H1 (cell line): ENCODE measurements at regions not wholly inside any gene's neighbourhood (a gene's known extent, or its start where the extent isn't known, plus 50 kb on each side); places are given as distances from the start of the nearest gene placed in this dataset.

Source experiments
- CTCF ChIA-PET: fragments of 300-600 bp; sonication (Branson Sonifier 250); formaldehyde crosslinking; loops from one replicate; lab custom pipeline; 2021; ENCODE audit not compliant: partially characterized antibody; lab: Charles Lee
- POLR2A ChIA-PET: fragments of 300-600 bp; sonication (Branson Sonifier 250); formaldehyde crosslinking; loops from one replicate; lab custom pipeline; 2021; ENCODE audit warnings: inconsistent platforms; ENCODE audit not compliant: partially characterized antibody; lab: Charles Lee
- DNase-seq, 2 experiments: peaks; one replicate each; pipeline versions ENCODE4 v3.0.0 to v3.0.0-alpha.2; 2010 to 2022; ENCODE audit warnings: low spot score in 2 of 2, low read depth in 1 of 2, mixed read lengths in 1 of 2
- FAIRE-seq: peaks from 2 replicates; lab custom pipeline; 2011; peaks lifted over from hg19 to GRCh38; lab: Jason Lieb, UNC
- H2AFZ ChIP-seq: 2 replicates; pipeline ENCODE4 v1.8.1; 2012; ENCODE audit warnings: low read length, inconsistent platforms
- H2AK5ac ChIP-seq: 2 replicates; pipeline ENCODE4 v1.6.1; 2013; ENCODE audit warnings: low read depth, low read length
- H2BK120ac ChIP-seq: replicated peaks from 2 replicates; pipeline ENCODE3; 2013; ENCODE audit warnings: low read depth, low read length, inconsistent platforms
- H2BK12ac ChIP-seq: 2 replicates; pipeline ENCODE4 v1.6.1; 2013; ENCODE audit warnings: low read depth, low read length
- H2BK15ac ChIP-seq: 2 replicates; pipeline ENCODE4 v1.6.1; 2013; ENCODE audit warnings: low read length
- H2BK20ac ChIP-seq: 2 replicates; pipeline ENCODE4 v1.6.1; 2013; ENCODE audit warnings: low read length
- H2BK5ac ChIP-seq: 2 replicates; pipeline ENCODE4 v1.6.1; 2013; ENCODE audit warnings: low read depth, low read length
- H3K14ac ChIP-seq: 2 replicates; pipeline ENCODE4 v1.6.1; 2013; ENCODE audit warnings: inconsistent platforms; ENCODE audit not compliant: insufficient read length
- H3K18ac ChIP-seq: 2 replicates; pipeline ENCODE4 v1.6.1; 2013; ENCODE audit warnings: low read length; ENCODE audit errors: extremely low read depth
- H3K23ac ChIP-seq: 2 replicates; pipeline ENCODE4 v1.6.1; 2013; ENCODE audit warnings: inconsistent platforms; ENCODE audit not compliant: insufficient read length
- H3K23me2 ChIP-seq: 2 replicates; pipeline ENCODE4 v1.6.1; 2013; ENCODE audit warnings: low read depth, low read length
- H3K27ac ChIP-seq: 2 replicates; pipeline ENCODE4 v1.6.1; 2011; ENCODE audit warnings: low read depth, low read length, inconsistent platforms
- H3K27me3 ChIP-seq, 4 experiments: replicated peaks in 1 of 4; 1 replicate in 1 of 4; 2 replicates in 3 of 4; pipeline versions ENCODE4 v1.6.1 to v1.8.1; 2011 to 2013; ENCODE audit warnings: low read length in 3 of 4, mild to moderate bottlenecking in 3 of 4, inconsistent platforms in 2 of 4, mixed read lengths in 2 of 4, moderate library complexity in 1 of 4; ENCODE audit not compliant: control insufficient read depth in 3 of 4, insufficient read depth in 3 of 4; ENCODE audit errors: extremely low read depth in 1 of 4
- H3K36me3 ChIP-seq, 4 experiments: 2 replicates each; pipeline versions ENCODE4 v1.6.1 to v1.8.1; 2011 to 2013; ENCODE audit warnings: mild to moderate bottlenecking in 4 of 4, low read length in 3 of 4, moderate library complexity in 2 of 4, control low read depth in 1 of 4, inconsistent platforms in 1 of 4; ENCODE audit not compliant: insufficient read depth in 4 of 4, control insufficient read depth in 2 of 4
- H3K4ac ChIP-seq: replicated peaks from 2 replicates; pipeline ENCODE3; 2013; ENCODE audit warnings: low read length, low read depth, mixed read lengths, inconsistent platforms; ENCODE audit not compliant: insufficient read length
- H3K4me1 ChIP-seq, 4 experiments: replicated peaks in 1 of 4; 1 replicate in 1 of 4; 2 replicates in 3 of 4; pipeline versions ENCODE4 v1.6.1 to v1.8.1; 2011 to 2013; ENCODE audit warnings: low read length in 3 of 4, inconsistent platforms in 2 of 4, mixed read lengths in 1 of 4; ENCODE audit not compliant: insufficient read depth in 4 of 4, control insufficient read depth in 3 of 4
- H3K4me2 ChIP-seq, 2 experiments: 2 replicates each; pipeline versions ENCODE4 v1.6.1 to v1.8.1; 2011 to 2013; ENCODE audit warnings: low read depth in 2 of 2, low read length in 2 of 2, control low read depth in 1 of 2, inconsistent platforms in 1 of 2, mild to moderate bottlenecking in 1 of 2; ENCODE audit not compliant: insufficient read depth in 1 of 2
- H3K4me3 ChIP-seq, 4 experiments: fragments of 200-600, 300-600 bp in 1 of 4; sonication (generic), shearing (Covaris generic), sonication (Bioruptor Twin) in 1 of 4; 2 replicates each; pipeline versions ENCODE4 v1.5.1 to v1.8.1; 2011 to 2016; ENCODE audit warnings: low read length in 4 of 4, low read depth in 3 of 4, control low read depth in 2 of 4, inconsistent platforms in 2 of 4, mild to moderate bottlenecking in 2 of 4, mixed read lengths in 1 of 4, moderate library complexity in 1 of 4; ENCODE audit not compliant: insufficient read depth in 2 of 4; ENCODE audit errors: extremely low read depth in 1 of 4
- H3K56ac ChIP-seq: replicated peaks from 2 replicates; pipeline ENCODE3; 2013; ENCODE audit warnings: low read depth, mild to moderate bottlenecking, mixed read lengths, low read length, inconsistent platforms; ENCODE audit not compliant: insufficient read length
- H3K79me1 ChIP-seq: 2 replicates; pipeline ENCODE4 v1.6.1; 2013; ENCODE audit warnings: low read depth, low read length, control low read depth
- H3K79me2 ChIP-seq, 2 experiments: 2 replicates each; pipeline versions ENCODE4 v1.6.1 to v1.8.1; 2012 to 2013; ENCODE audit warnings: low read length in 2 of 2, mild to moderate bottlenecking in 2 of 2, inconsistent platforms in 1 of 2; ENCODE audit not compliant: insufficient read depth in 2 of 2, control insufficient read depth in 1 of 2
- H3K9ac ChIP-seq, 4 experiments: replicated peaks in 1 of 4; 1 replicate in 1 of 4; 2 replicates in 3 of 4; pipeline versions ENCODE4 v1.6.1 to v1.8.1; 2011 to 2013; ENCODE audit warnings: low read depth in 3 of 4, low read length in 3 of 4, control low read depth in 2 of 4, mild to moderate bottlenecking in 2 of 4, moderate library complexity in 2 of 4, inconsistent platforms in 1 of 4; ENCODE audit errors: extremely low read depth in 1 of 4
- H3K9me3 ChIP-seq, 2 experiments: 2 replicates each; pipeline versions ENCODE4 v1.6.1 to v1.8.1; 2012 to 2013; ENCODE audit warnings: mild to moderate bottlenecking in 2 of 2, moderate library complexity in 2 of 2, control low read depth in 1 of 2, inconsistent platforms in 1 of 2, low read depth in 1 of 2, low read length in 1 of 2, mixed read lengths in 1 of 2; ENCODE audit not compliant: insufficient read depth in 2 of 2
- H4K20me1 ChIP-seq, 2 experiments: replicated peaks in 1 of 2; 2 replicates each; pipeline versions ENCODE3 to v1.8.1; 2011 to 2013; ENCODE audit warnings: inconsistent platforms in 2 of 2, low read length in 2 of 2, mild to moderate bottlenecking in 1 of 2; ENCODE audit not compliant: insufficient read depth in 2 of 2, control insufficient read depth in 1 of 2
- H4K5ac ChIP-seq: 2 replicates; pipeline ENCODE4 v1.6.1; 2013; ENCODE audit warnings: low read length, low read depth, mixed read lengths, inconsistent platforms; ENCODE audit not compliant: insufficient read length
- H4K8ac ChIP-seq: 2 replicates; pipeline ENCODE4 v1.8.0; 2013; ENCODE audit warnings: mild to moderate bottlenecking, moderate library complexity, low read length, inconsistent platforms; ENCODE audit not compliant: insufficient read depth; ENCODE audit errors: extremely low read depth
- H4K91ac ChIP-seq: replicated peaks from 2 replicates; pipeline ENCODE3; 2013; ENCODE audit warnings: low read length, mixed read lengths, inconsistent platforms; ENCODE audit not compliant: insufficient read length
- BACH1 ChIP-seq: IDR thresholded peaks from 2 replicates; pipeline ENCODE4 v1.6.1; 2012; ENCODE audit warnings: low read length, improper control_type of control experiment
- CEBPB ChIP-seq: IDR thresholded peaks from 2 replicates; pipeline ENCODE4 v1.6.1; 2012; ENCODE audit warnings: low read depth, low read length
- EZH2 ChIP-seq: fragments of 200-600 bp; sonication (generic); IDR thresholded peaks from 2 replicates; pipeline ENCODE4 v1.7.1; 2012; ENCODE audit warnings: low read depth, mild to moderate bottlenecking, moderate library complexity, low read length, inconsistent platforms; ENCODE audit not compliant: severe bottlenecking
- GABPA ChIP-seq: IDR thresholded peaks from 2 replicates; pipeline ENCODE4 v1.6.1; 2011; ENCODE audit warnings: mild to moderate bottlenecking, low read length, moderate library complexity, borderline replicate concordance; ENCODE audit not compliant: insufficient read depth
- JUN ChIP-seq: IDR thresholded peaks from 2 replicates; pipeline ENCODE4 v1.6.1; 2011; ENCODE audit warnings: low read depth, mild to moderate bottlenecking, improper control_type of control experiment, low read length
- KDM4A ChIP-seq: IDR thresholded peaks from one replicate; pipeline ENCODE4 v1.7.1; 2012; ENCODE audit warnings: low read depth, mild to moderate bottlenecking, moderate library complexity, low read length, inconsistent platforms; ENCODE audit not compliant: severe bottlenecking
- NANOG ChIP-seq: IDR thresholded peaks from 2 replicates; pipeline ENCODE4 v1.6.1; 2011; ENCODE audit warnings: low read length, low read depth, mild to moderate bottlenecking, inconsistent platforms; ENCODE audit not compliant: insufficient read depth, poor library complexity, severe bottlenecking
- PHF8 ChIP-seq: fragments of 200-600 bp; sonication (generic); conservative IDR thresholded peaks from 2 replicates; pipeline ENCODE4 v1.7.1; 2012; ENCODE audit warnings: low read depth, mild to moderate bottlenecking, inconsistent platforms, low read length, moderate library complexity
- RAD21 ChIP-seq, 2 experiments: IDR thresholded peaks in 1 of 2; conservative IDR thresholded peaks in 1 of 2; 2 replicates each; pipeline ENCODE4 v1.6.1; 2011; ENCODE audit warnings: low read depth in 2 of 2, low read length in 2 of 2, improper control_type of control experiment in 1 of 2, inconsistent platforms in 1 of 2, mild to moderate bottlenecking in 1 of 2, moderate library complexity in 1 of 2
- RNF2 ChIP-seq: fragments of 200-900, 300-1000 bp; sonication (generic); IDR thresholded peaks from 2 replicates; pipeline ENCODE4 v1.7.1; 2016; ENCODE audit warnings: borderline replicate concordance, low read depth, mild to moderate bottlenecking, antibody characterized with exemption, low read length; ENCODE audit not compliant: poor library complexity, severe bottlenecking; ENCODE audit errors: missing control alignments
- RXRA ChIP-seq: IDR thresholded peaks from 2 replicates; pipeline ENCODE4 v1.6.1; 2011; ENCODE audit warnings: low read depth, mild to moderate bottlenecking, low read length, moderate library complexity; ENCODE audit not compliant: insufficient read depth
- SIX5 ChIP-seq: IDR thresholded peaks from 2 replicates; pipeline ENCODE4 v1.6.1; 2011; ENCODE audit warnings: mild to moderate bottlenecking, low read depth, low read length
- SP1 ChIP-seq: IDR thresholded peaks from 2 replicates; pipeline ENCODE4 v1.6.1; 2011; ENCODE audit warnings: low read depth, low read length
- YY1 ChIP-seq: IDR thresholded peaks from 2 replicates; pipeline ENCODE4 v1.6.1; 2011; ENCODE audit warnings: low read depth, mild to moderate bottlenecking, low read length
- WGBS, 2 experiments: shearing (Covaris generic) in 1 of 2; methylation state at CpG; one replicate each; pipeline versions ENCODE4 v1.1.6 to v1.1.7; 2013 to 2015; ENCODE audit warnings: low lambda C conversion rate in 2 of 2, mixed read lengths in 2 of 2, inconsistent platforms in 1 of 2, low coverage in 1 of 2, missing lambda C conversion rate in 1 of 2; ENCODE audit not compliant: insufficient replicate concordance in 2 of 2, insufficient coverage in 1 of 2, insufficient read length in 1 of 2; ENCODE audit errors: extremely low coverage in 1 of 2, missing lambda C conversion rate in 1 of 2; 5-methylcytosine and 5-hydroxymethylcytosine counted together

DNA sequence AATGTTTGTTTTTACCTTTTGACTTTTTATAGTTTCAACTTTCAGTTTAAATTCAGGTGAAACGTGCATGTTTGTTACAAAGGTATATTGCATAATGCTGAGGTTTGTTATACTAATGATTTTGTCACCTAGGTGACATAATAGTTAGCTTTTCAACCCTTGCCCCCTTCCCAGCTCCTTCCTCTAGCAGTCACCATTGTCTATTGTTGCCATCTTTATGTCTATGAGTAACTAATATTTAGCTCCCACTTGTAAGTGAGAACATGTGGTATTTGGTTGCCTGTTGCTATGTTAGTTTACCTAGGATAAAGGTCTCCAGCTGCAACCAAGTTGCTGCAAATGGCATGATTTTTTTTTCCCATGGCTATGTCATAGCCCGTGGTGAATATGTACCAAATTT, 322.3 kb upstream of the SETBP1 start:
- no peaks in the 10 kb centered on the region for H4K20me1 ChIP-seq
- no peaks in the 10 kb centered on the region for H3K79me1 ChIP-seq
- H3K14ac ChIP-seq: no peak overlapping the region
- H3K9me3 ChIP-seq: no peaks in the 10 kb centered on the region
- no peak overlapping the region for H2BK20ac ChIP-seq
- no peak overlapping the region for H4K5ac ChIP-seq
- H3K4ac ChIP-seq: no peak overlapping the region
- H4K91ac ChIP-seq: no peak overlapping the region
- no peak overlapping the region for H3K56ac ChIP-seq
- H2BK15ac ChIP-seq: no peak overlapping the region
- peaks cover 0 to 6% (median 2%) of the 10 kb centered on the region in 4 experiments; a peak in 4 of 7 replicates for H3K4me1 ChIP-seq
- CTCF ChIA-PET: no interaction called here
- H3K4me3 ChIP-seq: no peak overlapping the region
- FAIRE-seq (no peak), DNase-seq (no peak)
- POLR2A ChIA-PET: no interaction called here
- no peak overlapping the region for H2AK5ac ChIP-seq
- no peak overlapping the region for H2AFZ ChIP-seq
- no peak overlapping the region for H3K18ac ChIP-seq
- no peaks in the 10 kb centered on the region for H3K36me3 ChIP-seq
- no peak overlapping the region for H3K27ac ChIP-seq
- H3K23ac ChIP-seq: no peak overlapping the region
- H2BK5ac ChIP-seq: no peak overlapping the region
- no peaks in the 10 kb centered on the region for H3K79me2 ChIP-seq
- no peak overlapping the region for H3K9ac ChIP-seq
- H3K27me3 ChIP-seq: no peaks in the 10 kb centered on the region
- H2BK120ac ChIP-seq: no peak overlapping the region
- H3K4me2 ChIP-seq: no peak overlapping the region
- no peaks in the 10 kb centered on the region for H3K23me2 ChIP-seq
- no peak overlapping the region for H4K8ac ChIP-seq
- no peak overlapping the region for H2BK12ac ChIP-seq
- 83% methylated on average over 2 of the region's 2 CpGs; no CpG with 5 or more reads in 1 of the 2 experiments for WGBS, 2 experiments
- TF ChIP-seq KDM4A (no peak), CEBPB (no peak), SIX5 (no peak), EZH2 (no peak), BACH1 (no peak), RXRA (no peak), RAD21 (IDR thresholded peaks at IDR 0.05 in 1 of 2, conservative IDR thresholded peaks at IDR 0.05 in 1 of 2; ENCODE audit: low read depth in 2 of 2, low read length in 2 of 2) (no peak), PHF8 (no peak), NANOG (no peak), GABPA (no peak), YY1 (no peak), SP1 (no peak), RNF2 (no peak), JUN (no peak)
